Nephron progenitor cell (in vitro differentiated cells): ENCODE measurements at regions not wholly inside any gene's neighbourhood (a gene's known extent, or its start where the extent isn't known, plus 50 kb on each side); places are given as distances from the start of the nearest gene placed in this dataset.

ENCODE experiments used
- DNase-seq: peaks from one replicate; pipeline ENCODE4 v3.0.0; 2021
- H3K27ac Mint-ChIP-seq: 2 replicates; pipeline ENCODE4 v1.8.0; 2021; ENCODE audit warnings: mild to moderate bottlenecking, moderate library complexity, mixed read lengths
- H3K27me3 Mint-ChIP-seq: 2 replicates; pipeline ENCODE4 v1.8.0; 2021; ENCODE audit warnings: mild to moderate bottlenecking, low read depth, mixed read lengths; ENCODE audit not compliant: poor library complexity
- H3K36me3 Mint-ChIP-seq: 2 replicates; pipeline ENCODE4 v1.8.0; 2021; ENCODE audit warnings: low read depth, mixed read lengths
- H3K4me1 Mint-ChIP-seq: 2 replicates; pipeline ENCODE4 v1.8.0; 2021; ENCODE audit warnings: mixed read lengths
- H3K4me3 Mint-ChIP-seq: 2 replicates; pipeline ENCODE4 v1.8.0; 2021; ENCODE audit warnings: mild to moderate bottlenecking, moderate library complexity, mixed read lengths
- H3K9me3 Mint-ChIP-seq: 2 replicates; pipeline ENCODE4 v1.8.0; 2021; ENCODE audit warnings: mild to moderate bottlenecking, moderate library complexity, mixed read lengths
- TF ChIP-seq, protein P1 (sequence below): fragments of 200-600 bp; sonication (generic); IDR thresholded peaks from 2 replicates; pipeline ENCODE4 v1.5.0; 2021; ENCODE audit warnings: antibody characterized with exemption

DNA sequence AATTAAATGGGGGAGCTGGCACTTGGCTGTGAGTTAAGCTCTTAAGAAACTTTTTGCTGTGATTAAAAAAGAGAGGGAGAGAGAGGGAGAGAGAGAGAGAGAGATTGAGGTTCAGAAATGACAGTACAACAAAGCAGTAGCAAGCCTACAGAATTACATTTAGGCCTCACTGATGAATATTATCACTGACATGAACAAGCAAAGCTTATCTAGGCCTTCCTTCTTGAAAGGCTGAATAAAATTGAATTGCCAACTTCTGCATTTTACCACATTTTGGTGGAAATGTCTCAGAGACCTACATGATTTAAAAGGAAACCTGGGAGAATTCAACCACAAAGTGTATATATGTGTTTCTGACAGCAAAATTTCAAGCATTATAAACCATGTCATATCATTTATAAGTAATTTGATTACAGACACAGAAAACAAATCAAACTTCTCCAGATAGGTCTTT is 530.8 kb downstream of the SOX2 start:
- H3K4me3 Mint-ChIP-seq = no peak overlapping the region
- H3K9me3 Mint-ChIP-seq = no peaks in the 10 kb centered on the region
- no peak for DNase-seq
- peaks cover 27% of the 10 kb centered on the region for H3K4me1 Mint-ChIP-seq
- TF ChIP-seq, protein P1, sequence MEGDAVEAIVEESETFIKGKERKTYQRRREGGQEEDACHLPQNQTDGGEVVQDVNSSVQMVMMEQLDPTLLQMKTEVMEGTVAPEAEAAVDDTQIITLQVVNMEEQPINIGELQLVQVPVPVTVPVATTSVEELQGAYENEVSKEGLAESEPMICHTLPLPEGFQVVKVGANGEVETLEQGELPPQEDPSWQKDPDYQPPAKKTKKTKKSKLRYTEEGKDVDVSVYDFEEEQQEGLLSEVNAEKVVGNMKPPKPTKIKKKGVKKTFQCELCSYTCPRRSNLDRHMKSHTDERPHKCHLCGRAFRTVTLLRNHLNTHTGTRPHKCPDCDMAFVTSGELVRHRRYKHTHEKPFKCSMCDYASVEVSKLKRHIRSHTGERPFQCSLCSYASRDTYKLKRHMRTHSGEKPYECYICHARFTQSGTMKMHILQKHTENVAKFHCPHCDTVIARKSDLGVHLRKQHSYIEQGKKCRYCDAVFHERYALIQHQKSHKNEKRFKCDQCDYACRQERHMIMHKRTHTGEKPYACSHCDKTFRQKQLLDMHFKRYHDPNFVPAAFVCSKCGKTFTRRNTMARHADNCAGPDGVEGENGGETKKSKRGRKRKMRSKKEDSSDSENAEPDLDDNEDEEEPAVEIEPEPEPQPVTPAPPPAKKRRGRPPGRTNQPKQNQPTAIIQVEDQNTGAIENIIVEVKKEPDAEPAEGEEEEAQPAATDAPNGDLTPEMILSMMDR = no peak
- H3K27ac Mint-ChIP-seq = no peak overlapping the region
- H3K36me3 Mint-ChIP-seq = no peaks in the 10 kb centered on the region
- no peaks in the 10 kb centered on the region for H3K27me3 Mint-ChIP-seq

DNA sequence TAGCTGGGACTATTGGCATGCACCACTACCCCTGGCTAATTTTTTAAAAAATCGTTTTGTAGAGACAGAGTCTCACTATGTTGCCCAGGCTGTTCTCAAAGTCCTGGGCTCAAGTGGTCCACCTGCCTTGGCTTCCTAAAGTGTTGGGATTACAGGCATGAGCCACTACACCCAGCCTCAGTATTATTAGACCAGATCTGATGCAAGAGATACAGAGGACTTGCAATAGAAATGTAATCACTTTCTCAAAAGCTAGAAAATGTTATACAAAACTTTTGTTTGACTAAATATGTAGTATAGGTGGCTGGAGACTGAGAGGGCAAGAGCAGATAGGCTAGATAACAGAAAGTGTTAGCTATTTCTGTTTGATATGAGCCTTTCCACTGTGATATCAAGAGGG is 531.9 kb downstream of the SOX2 start:
- H3K27ac Mint-ChIP-seq = no peak overlapping the region

DNA sequence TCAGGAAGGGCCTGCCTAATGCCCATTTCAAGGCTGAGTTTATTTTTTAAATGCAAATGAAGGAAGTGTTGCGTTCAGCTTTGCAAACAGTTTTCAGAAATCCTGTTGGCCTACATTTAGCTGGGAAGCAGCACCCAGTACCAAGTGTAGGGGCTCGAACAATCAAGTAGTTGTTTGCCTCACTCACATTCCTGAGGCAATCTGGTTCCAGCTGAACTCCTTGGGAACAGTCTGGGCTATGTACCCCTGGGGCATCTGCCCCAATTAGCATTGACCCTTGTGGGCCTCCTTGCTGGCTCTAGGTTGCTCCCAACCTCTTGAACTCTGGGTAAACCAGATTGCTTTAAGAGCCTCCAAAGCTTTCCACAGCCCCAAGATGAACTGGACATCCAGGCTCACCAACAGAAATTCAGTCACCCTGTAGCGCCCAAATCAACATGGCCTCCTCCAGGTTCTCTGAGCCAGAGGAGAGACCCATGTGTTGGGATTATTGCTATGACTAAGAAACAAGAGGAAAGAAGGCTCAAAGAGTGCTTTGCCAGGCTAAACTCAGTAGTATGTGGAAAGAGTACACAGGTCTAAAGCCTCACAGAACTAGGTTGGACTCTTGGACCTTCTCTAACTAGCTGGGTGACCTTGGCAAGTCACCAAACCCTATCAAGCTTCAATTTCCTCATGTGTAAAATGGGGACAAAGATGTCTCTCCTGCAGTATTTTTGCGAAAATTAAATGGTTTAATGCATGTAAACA is 532.7 kb downstream of the SOX2 start:
- no peak overlapping the region for H3K4me3 Mint-ChIP-seq
- H3K4me1 Mint-ChIP-seq = peaks cover 15% of the 10 kb centered on the region
- H3K27ac Mint-ChIP-seq = no peak overlapping the region
- H3K36me3 Mint-ChIP-seq = no peaks in the 10 kb centered on the region
- DNase-seq = no peak
- TF ChIP-seq, protein P1 = no peak
- no peaks in the 10 kb centered on the region for H3K27me3 Mint-ChIP-seq
- H3K9me3 Mint-ChIP-seq = no peaks in the 10 kb centered on the region

More for the DNA sequence above, 531.9 kb downstream of the SOX2 start:
- Mint-ChIP-seq H3K27me3 (no peaks in the 10 kb centered on the region), H3K4me1 (peaks cover 17% of the 10 kb centered on the region), H3K4me3 (no peak overlapping the region), H3K9me3 (no peaks in the 10 kb centered on the region), H3K36me3 (no peaks in the 10 kb centered on the region)
- no peak for DNase-seq
- TF ChIP-seq, protein P1 = no peak

DNA sequence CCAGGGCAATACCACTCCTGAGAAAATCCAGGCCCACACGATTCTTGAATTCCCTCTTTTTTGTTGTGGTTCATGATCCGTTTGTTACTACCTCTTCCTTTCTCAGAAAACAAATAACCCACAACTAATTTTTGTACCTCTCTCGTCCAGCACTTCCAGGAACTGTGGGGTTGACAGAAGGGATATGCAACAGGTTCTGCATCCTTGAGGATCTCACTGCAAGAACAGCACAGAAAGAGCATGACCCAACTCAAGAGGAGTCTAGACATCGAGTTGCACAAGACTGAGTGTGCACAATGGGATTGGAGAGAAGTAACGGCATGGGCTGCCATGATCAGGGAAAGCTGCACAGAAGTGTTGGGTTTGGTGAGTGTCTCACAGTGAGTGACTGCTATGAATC is 533.3 kb downstream of the SOX2 start:
- no peak overlapping the region for H3K4me3 Mint-ChIP-seq
- no peak for DNase-seq
- H3K36me3 Mint-ChIP-seq = no peaks in the 10 kb centered on the region
- H3K27ac Mint-ChIP-seq = no peak overlapping the region
- H3K4me1 Mint-ChIP-seq = peaks cover 15% of the 10 kb centered on the region
- H3K9me3 Mint-ChIP-seq = no peaks in the 10 kb centered on the region
- no peaks in the 10 kb centered on the region for H3K27me3 Mint-ChIP-seq
- TF ChIP-seq, protein P1 = no peak

DNA sequence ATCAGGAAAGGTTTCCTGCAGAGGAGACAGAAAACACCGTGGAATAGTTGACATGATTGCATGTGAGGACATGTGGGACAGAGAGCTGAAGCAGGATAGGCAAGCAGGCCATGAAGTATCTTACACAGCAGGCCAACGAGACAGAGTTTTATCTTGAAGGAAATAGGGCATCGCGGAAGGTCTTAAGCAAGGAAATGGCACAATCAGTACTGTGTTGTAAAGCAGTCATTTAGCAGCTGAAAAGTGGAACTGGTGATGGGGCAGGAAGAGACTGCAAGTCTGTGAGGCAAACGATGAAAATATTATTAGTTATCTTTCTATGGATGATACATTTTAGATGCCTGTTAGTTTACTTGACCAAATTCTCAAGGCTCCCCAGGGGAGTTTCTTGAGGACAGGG is 535.1 kb downstream of the SOX2 start:
- no peaks in the 10 kb centered on the region for H3K27me3 Mint-ChIP-seq
- no peak overlapping the region for H3K4me3 Mint-ChIP-seq
- peaks cover 9% of the 10 kb centered on the region for H3K4me1 Mint-ChIP-seq
- no peaks in the 10 kb centered on the region for H3K36me3 Mint-ChIP-seq
- peak overlapping the region; percentile 19 for H3K27ac Mint-ChIP-seq
- TF ChIP-seq, protein P1 = no peak
- no peak for DNase-seq
- H3K9me3 Mint-ChIP-seq = no peaks in the 10 kb centered on the region

DNA sequence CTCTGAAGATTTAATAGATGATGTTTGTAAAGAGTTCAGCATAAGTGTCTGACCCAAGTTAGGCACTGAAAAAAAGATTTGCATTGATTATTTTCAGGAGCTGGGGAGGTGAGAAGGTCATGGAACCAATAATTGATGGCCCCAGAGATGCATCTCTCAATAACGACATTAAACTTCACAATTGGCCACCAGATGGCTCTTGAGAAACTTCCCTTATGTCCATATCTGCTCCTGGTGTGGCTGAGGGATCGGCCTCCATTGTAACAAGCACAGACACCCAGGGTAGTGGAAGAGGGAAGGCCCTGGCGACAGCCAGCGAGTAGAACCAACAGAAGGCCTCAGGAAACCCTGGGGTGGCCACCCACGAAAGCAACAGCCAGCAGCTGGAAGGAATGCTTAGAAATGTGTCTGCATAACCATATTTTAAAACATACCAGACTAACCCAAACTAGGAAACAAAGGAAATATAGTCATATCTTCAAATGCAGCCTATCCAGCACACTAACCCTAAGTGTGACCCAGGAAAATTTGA is 536.7 kb downstream of the SOX2 start:
- TF ChIP-seq, protein P1 = no peak
- H3K4me1 Mint-ChIP-seq = peaks cover 9% of the 10 kb centered on the region
- no peak for DNase-seq
- H3K9me3 Mint-ChIP-seq = no peaks in the 10 kb centered on the region
- H3K27ac Mint-ChIP-seq = no peak overlapping the region
- no peaks in the 10 kb centered on the region for H3K36me3 Mint-ChIP-seq
- no peaks in the 10 kb centered on the region for H3K27me3 Mint-ChIP-seq
- no peak overlapping the region for H3K4me3 Mint-ChIP-seq
